Panc1 (cell line): ENCODE measurements at regions not wholly inside any gene's neighbourhood (a gene's known extent, or its start where the extent isn't known, plus 50 kb on each side); places are given as distances from the start of the nearest gene placed in this dataset.
"Not testable (repeated sequence)": the region's sequence is repeated elsewhere in the genome, so short reads cannot be mapped to it uniquely, and the experiment has no call there.

Experiments used
- ATAC-seq: fragments of 200-7000 bp; cut with Tn5 transposase; 2 replicates; pipeline ENCODE4 v1.9.1; 2020; ENCODE audit warnings: mild to moderate bottlenecking, moderate library complexity
- BruUV-seq: library from RNA; stranded (reverse); fragments of 400-500 nt; replicated peaks from 2 replicates; lab custom pipeline; 2021; lab: Mats Ljungman, UMichigan
- CTCF ChIA-PET: fragments of 300-600 bp; sonication (Branson Sonifier 250); formaldehyde crosslinking; loops from one replicate; lab custom pipeline; 2022; ENCODE audit warnings: antibody characterized with exemption; lab: Charles Lee
- POLR2A ChIA-PET: fragments of 300-600 bp; sonication (Branson Sonifier 250); formaldehyde crosslinking; loops from one replicate; lab custom pipeline; 2022; ENCODE audit warnings: antibody characterized with exemption; lab: Charles Lee
- DNase-seq: peaks from one replicate; pipeline ENCODE4 v3.0.0-alpha.2; 2010; ENCODE audit warnings: low read depth, low spot score
- H3K27ac ChIP-seq: 2 replicates; pipeline ENCODE4 v1.5.1; 2011; ENCODE audit warnings: mild to moderate bottlenecking, low read length, inconsistent platforms
- H3K27me3 ChIP-seq: fragments of 200-500 bp; sonication (Bioruptor generic); 2 replicates; pipeline ENCODE4 v1.6.0; 2014; ENCODE audit warnings: low read length, inconsistent platforms; ENCODE audit not compliant: control insufficient read depth, insufficient read depth
- H3K36me3 ChIP-seq: fragments of 200-500 bp; sonication (Bioruptor generic); 2 replicates; pipeline ENCODE4 v1.5.1; 2014; ENCODE audit warnings: inconsistent platforms, mild to moderate bottlenecking, low read length, moderate library complexity; ENCODE audit not compliant: control insufficient read depth, insufficient read depth
- H3K4me1 ChIP-seq: 2 replicates; pipeline ENCODE4 v1.5.1; 2011; ENCODE audit warnings: inconsistent platforms, mild to moderate bottlenecking, low read length, moderate library complexity; ENCODE audit not compliant: control insufficient read depth, insufficient read depth
- H3K4me3 ChIP-seq, 2 experiments: 2 replicates each; pipeline ENCODE4 v1.5.1; 2011 to 2012; ENCODE audit warnings: low read depth in 2 of 2, low read length in 2 of 2, mild to moderate bottlenecking in 2 of 2, inconsistent platforms in 1 of 2, moderate library complexity in 1 of 2
- H3K9me3 ChIP-seq: fragments of 200-500 bp; sonication (Bioruptor generic); 2 replicates; pipeline ENCODE4 v1.5.1; 2014; ENCODE audit warnings: low read depth, mild to moderate bottlenecking, inconsistent platforms, low read length, moderate library complexity; ENCODE audit not compliant: control insufficient read depth, insufficient read depth
- CTCF ChIP-seq: fragments of 450-650 bp; IDR thresholded peaks from 2 replicates; pipeline ENCODE4 v1.5.1; 2017; ENCODE audit warnings: mild to moderate bottlenecking
- POLR2AphosphoS5 ChIP-seq: IDR thresholded peaks from 2 replicates; pipeline ENCODE4 v1.6.1; 2012; ENCODE audit warnings: mild to moderate bottlenecking, low read depth, low read length, moderate library complexity
- REST ChIP-seq, 2 experiments: IDR thresholded peaks; 2 replicates each; pipeline ENCODE4 v1.6.1; 2011 to 2012; ENCODE audit warnings: low read depth in 2 of 2, control low read depth in 1 of 2, low read length in 1 of 2, mild to moderate bottlenecking in 1 of 2, moderate library complexity in 1 of 2; ENCODE audit not compliant: insufficient read depth in 1 of 2
- SIN3A ChIP-seq: IDR thresholded peaks from 2 replicates; pipeline ENCODE4 v1.6.1; 2012; ENCODE audit warnings: low read depth, mild to moderate bottlenecking, low read length, moderate library complexity, borderline replicate concordance; ENCODE audit not compliant: insufficient read depth
- TCF7L2 ChIP-seq: IDR thresholded peaks from 2 replicates; pipeline ENCODE4 v1.6.1; 2011; ENCODE audit warnings: mild to moderate bottlenecking, low read depth, low read length, inconsistent platforms
- in situ Hi-C: cut with HindIII; loops from 2 replicates; pipeline ENCODE4 v1.10.0; 2016; ENCODE audit warnings: low sequenced_read_pairs, low pct_unique_long_range_greater_than_20kb
- intact Hi-C: fragments of 100-400 bp; cut with micrococcal nuclease; formaldehyde crosslinking; loops from one replicate; pipeline ENCODE4 v1.10.0; 2022; ENCODE audit not compliant: unreplicated experiment

GRCh38 chr12:25687226-25687625 is 134.1 kb upstream of the LMNTD1 start:
- POLR2A ChIA-PET = no interaction called here
- DNase-seq (no peak), ATAC-seq (no peak)
- Histone ChIP-seq H3K27ac (no peak overlapping the region), H3K4me1 (no peaks in the 10 kb centered on the region), H3K36me3 (no peaks in the 10 kb centered on the region), H3K9me3 (no peaks in the 10 kb centered on the region), H3K4me3 (no peak overlapping the region), H3K27me3 (no peaks in the 10 kb centered on the region)
- BruUV-seq = no TSS peak
- TF ChIP-seq CTCF = no peak
- TF ChIP-seq SIN3A = no peak
- no peak for TF ChIP-seq REST (IDR thresholded peaks at IDR 0.05; ENCODE audit: insufficient read depth in 1 of 2, low read depth in 2 of 2, low read length in 1 of 2)
- TF ChIP-seq POLR2AphosphoS5 = no peak
- TF ChIP-seq TCF7L2 = no peak
- CTCF ChIA-PET = no interaction called here
- intact Hi-C loops = no loop called here
- in situ Hi-C loops = no loop called here

DNA sequence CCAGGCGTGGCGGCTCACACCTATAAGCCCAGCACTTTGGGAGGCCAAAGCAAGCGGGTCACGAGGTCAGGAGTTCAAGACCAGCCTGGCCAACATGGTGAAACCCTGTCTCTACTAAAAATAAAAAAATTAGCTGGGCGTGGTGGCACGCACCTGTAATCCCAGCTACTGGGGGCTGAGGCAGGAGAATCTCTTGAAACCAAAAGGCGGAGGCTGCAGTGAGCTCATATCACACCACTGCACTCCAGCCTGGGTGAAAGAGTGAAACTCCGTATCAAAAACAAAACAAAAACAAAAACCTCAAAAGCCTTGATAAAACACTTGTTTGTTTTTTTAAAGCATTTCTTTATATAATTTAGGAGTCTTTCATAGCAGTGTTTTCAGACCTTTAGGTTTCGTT is 135.8 kb upstream of the LMNTD1 start:
- DNase-seq, in situ Hi-C loops, CTCF ChIA-PET, H3K27me3 ChIP-seq, H3K36me3 ChIP-seq, H3K27ac ChIP-seq, POLR2A ChIA-PET, H3K4me3 ChIP-seq, ATAC-seq, H3K4me1 ChIP-seq, BruUV-seq, intact Hi-C loops, H3K9me3 ChIP-seq: not testable (repeated sequence)

GRCh38 chr12:25689996-25690501 is 137.0 kb upstream of the LMNTD1 start:
- no peaks in the 10 kb centered on the region for H3K9me3 ChIP-seq
- no peak for TF ChIP-seq SIN3A
- no peak for TF ChIP-seq TCF7L2
- no peak for TF ChIP-seq POLR2AphosphoS5
- TF ChIP-seq REST (IDR thresholded peaks at IDR 0.05; ENCODE audit: insufficient read depth in 1 of 2, low read depth in 2 of 2, low read length in 1 of 2) = no peak
- TF ChIP-seq CTCF = no peak
- CTCF ChIA-PET = no interaction called here
- in situ Hi-C loops (no loop called here), intact Hi-C loops (no loop called here)
- POLR2A ChIA-PET = no interaction called here
- DNase-seq (no peak), ATAC-seq (no peak)
- H3K36me3 ChIP-seq = no peaks in the 10 kb centered on the region
- no peak overlapping the region for H3K27ac ChIP-seq
- no peak overlapping the region for H3K4me3 ChIP-seq
- H3K4me1 ChIP-seq = no peaks in the 10 kb centered on the region
- no TSS peak for BruUV-seq
- no peaks in the 10 kb centered on the region for H3K27me3 ChIP-seq
